NCI-H2196 treated with DMSO at 0.1 percent for 48 hours (cell line): ENCODE measurements at regions not wholly inside any gene's neighbourhood (a gene's known extent, or its start where the extent isn't known, plus 50 kb on each side); places are given as distances from the start of the nearest gene placed in this dataset.
"Not testable (repeated sequence)": the region's sequence is repeated elsewhere in the genome, so short reads cannot be mapped to it uniquely, and the experiment has no call there.

Source experiments
- DNase-seq: peaks from one replicate; lab custom pipeline; 2025; ENCODE audit not compliant: unreplicated experiment; lab: John Stamatoyannopoulos, UW

GRCh38 chr10:84698989-84699388 is 370.6 kb downstream of the CCSER2 start:
- no peak for DNase-seq

- no peak for DNase-seq
Measured at GRCh38 chr10:84700668-84701369, 372.4 kb downstream of the CCSER2 start.

GRCh38 chr10:84701370-84701720 is 373.0 kb downstream of the CCSER2 start:
- no peak for DNase-seq

GRCh38 chr10:84704101-84704500 is 375.7 kb downstream of the CCSER2 start:
- DNase-seq, result no peak

GRCh38 chr10:84706431-84706830 is 378.0 kb downstream of the CCSER2 start:
- DNase-seq, result no peak

GRCh38 chr10:84706875-84707274 is 378.5 kb downstream of the CCSER2 start:
- DNase-seq, result no peak

GRCh38 chr10:84715911-84716310 is 387.5 kb downstream of the CCSER2 start:
- DNase-seq, result no peak

- no peak for DNase-seq
Measured at GRCh38 chr10:84718877-84719616, 390.7 kb downstream of the CCSER2 start.

- DNase-seq, result no peak
Measured at GRCh38 chr10:84719687-84720086, 391.3 kb downstream of the CCSER2 start.

- no peak for DNase-seq
Measured at GRCh38 chr10:84727398-84727797, 399.0 kb downstream of the CCSER2 start.

- not testable (repeated sequence) for DNase-seq
Measured at GRCh38 chr10:84739126-84739525, 410.7 kb downstream of the CCSER2 start.

- DNase-seq, result no peak
Measured at GRCh38 chr10:84739641-84740040, 411.3 kb downstream of the CCSER2 start.

- no peak for DNase-seq
Measured at GRCh38 chr10:84743483-84743882, 415.1 kb downstream of the CCSER2 start.

GRCh38 chr10:84755311-84755710 is 426.9 kb downstream of the CCSER2 start:
- no peak for DNase-seq

GRCh38 chr10:84756653-84757052 is 428.3 kb downstream of the CCSER2 start:
- DNase-seq, result not testable (repeated sequence)

- not testable (repeated sequence) for DNase-seq
Measured at GRCh38 chr10:84761994-84762614, 433.7 kb downstream of the CCSER2 start.

GRCh38 chr10:84762754-84763394 is 434.5 kb downstream of the CCSER2 start:
- DNase-seq, result no peak

GRCh38 chr10:84763965-84764364 is 435.6 kb downstream of the CCSER2 start:
- no peak for DNase-seq

GRCh38 chr10:84765086-84765485 is 436.7 kb downstream of the CCSER2 start:
- no peak for DNase-seq

- no peak for DNase-seq
Measured at GRCh38 chr10:84765656-84766055, 437.3 kb downstream of the CCSER2 start.

GRCh38 chr10:84766923-84767322 is 438.5 kb downstream of the CCSER2 start:
- DNase-seq, result no peak

GRCh38 chr10:84768132-84768531 is 439.7 kb downstream of the CCSER2 start:
- no peak for DNase-seq
